ENCODE measurements at regions not wholly inside any gene's neighbourhood (a gene's known extent, or its start where the extent isn't known, plus 50 kb on each side); places are given as distances from the start of the nearest gene placed in this dataset.
"Not testable (repeated sequence)": the region's sequence is repeated elsewhere in the genome, so short reads cannot be mapped to it uniquely, and the experiment has no call there.

GRCh38 chr2:234553223-234553622 lies 56.3 kb upstream of the ARL4C start:
- TF ChIP-seq CTCF, POLR2A (IDR thresholded peaks at IDR 0.05): not testable (repeated sequence)

Measured in vagina (tissue), 2 donors.